NCI-H2029 (cell line): ENCODE measurements at regions not wholly inside any gene's neighbourhood (a gene's known extent, or its start where the extent isn't known, plus 50 kb on each side); places are given as distances from the start of the nearest gene placed in this dataset.
"Not testable (repeated sequence)": the region's sequence is repeated elsewhere in the genome, so short reads cannot be mapped to it uniquely, and the experiment has no call there.

Experiments used
- DNase-seq: peaks from one replicate; lab custom pipeline; 2025; lab: John Stamatoyannopoulos, UW

DNA sequence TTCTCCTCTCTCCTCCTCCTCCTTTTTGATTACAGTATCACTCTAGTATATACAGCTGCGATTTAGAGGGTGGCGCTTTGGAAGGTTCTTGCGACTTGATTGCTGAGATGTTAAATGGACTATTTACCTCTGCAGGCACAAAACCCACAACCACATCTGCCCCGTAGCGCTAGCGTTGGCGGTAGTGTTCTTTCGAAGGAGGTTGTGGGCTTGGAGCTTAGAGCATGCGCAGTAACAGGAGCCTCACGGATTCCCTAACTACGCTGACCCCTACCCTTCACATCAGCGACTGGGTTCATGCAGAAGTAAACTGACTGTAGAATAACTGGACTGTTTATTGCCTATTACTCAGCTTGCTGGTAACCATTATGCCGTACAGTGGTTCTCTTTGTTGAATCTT, 58.0 kb downstream of the CGGBP1 start:
- DNase-seq = no peak

DNA sequence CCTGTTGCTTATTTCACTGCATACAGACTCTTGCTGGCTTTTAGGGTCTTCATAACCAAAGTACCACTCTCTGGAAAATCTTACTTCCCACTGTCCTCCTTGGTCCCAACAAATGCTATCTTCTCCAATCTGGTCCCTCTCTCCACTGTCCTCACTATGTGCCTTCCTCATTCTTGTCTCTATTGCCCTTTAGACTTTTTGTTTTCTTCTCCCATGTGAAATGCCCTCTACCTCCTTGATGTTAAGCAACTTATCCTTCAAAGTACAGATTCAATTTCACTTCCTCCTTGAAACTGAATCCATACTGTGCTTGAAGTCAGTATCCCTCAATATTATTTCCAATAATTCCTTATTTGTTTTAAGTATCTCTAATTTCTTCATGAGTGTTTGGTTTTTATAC, 60.8 kb downstream of the CGGBP1 start:
- no peak for DNase-seq

DNA sequence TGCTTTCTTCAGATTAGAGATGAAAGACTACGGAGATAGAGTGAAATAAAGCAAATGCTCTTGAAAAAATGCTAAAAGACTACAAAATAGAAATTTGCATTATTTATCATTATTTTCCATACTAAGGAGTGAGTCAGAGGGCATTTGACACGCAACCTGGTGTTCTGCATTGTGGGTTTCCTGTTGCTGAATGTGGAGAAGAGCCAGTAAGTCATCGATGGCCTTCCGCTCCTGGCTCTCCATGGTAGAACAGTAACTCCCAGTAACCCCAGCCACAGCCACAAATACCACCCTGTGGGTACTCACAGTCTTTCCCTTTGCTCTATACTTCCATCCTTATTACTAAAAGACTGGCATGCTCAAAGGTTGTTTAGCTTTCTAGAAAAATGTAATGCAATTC, 61.5 kb downstream of the CGGBP1 start:
- no peak for DNase-seq

DNA sequence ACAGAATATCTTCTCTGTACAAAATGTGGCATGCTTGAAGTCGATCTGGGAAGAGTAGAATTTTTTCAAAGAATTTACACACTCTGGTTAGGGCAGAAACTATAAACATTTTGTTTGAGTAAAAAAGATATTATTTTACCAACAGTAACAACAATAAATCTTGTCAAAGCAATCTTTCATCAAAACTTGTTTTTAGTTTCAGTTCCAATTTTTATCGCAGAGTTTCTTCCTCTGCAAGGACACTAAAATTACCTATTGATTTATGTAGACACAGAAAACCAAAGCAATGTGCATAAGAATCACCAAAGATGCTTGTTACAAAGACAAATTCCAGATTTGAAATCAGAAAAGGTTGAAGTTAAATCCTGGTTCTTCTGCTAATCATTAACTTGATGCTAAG, 61.9 kb downstream of the CGGBP1 start:
- no peak for DNase-seq

DNA sequence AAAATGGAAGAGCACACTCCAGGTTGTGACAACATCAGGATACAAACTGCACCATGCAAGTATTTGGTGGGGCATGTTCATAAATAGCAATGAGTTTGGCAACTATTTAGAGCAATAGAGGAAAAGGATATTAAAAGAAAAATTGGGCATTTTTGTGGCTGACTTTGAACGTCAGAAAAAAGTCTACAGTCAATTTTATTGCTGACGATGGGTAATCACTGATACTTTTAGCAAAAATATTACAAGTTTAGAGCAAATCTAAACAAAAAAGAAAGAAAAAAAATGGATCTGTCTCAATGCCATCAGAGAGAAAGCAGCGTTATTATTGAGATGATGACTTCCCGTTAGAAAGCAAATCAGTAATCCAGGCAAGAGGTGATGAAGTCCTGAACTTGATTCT, 65.2 kb downstream of the CGGBP1 start:
- no peak for DNase-seq

DNA sequence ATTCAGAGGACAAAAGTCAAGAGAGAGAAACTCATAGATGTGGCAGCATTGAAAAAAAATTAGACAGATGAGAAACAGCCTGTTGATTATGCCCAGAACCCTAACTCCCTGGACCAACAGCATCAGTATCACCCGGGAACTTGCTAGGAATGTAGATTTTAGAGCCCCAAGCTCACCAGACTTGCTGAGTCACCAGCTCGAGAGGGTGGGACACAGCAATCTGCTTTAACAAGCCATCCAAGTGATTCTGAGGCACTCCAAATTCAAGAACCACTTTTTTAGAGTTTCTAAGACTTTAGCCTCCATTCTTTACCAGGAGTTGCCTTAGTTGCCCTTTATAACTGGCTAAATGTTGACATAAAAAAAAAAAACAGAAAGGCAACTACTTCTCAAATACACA, 70.9 kb downstream of the CGGBP1 start:
- no peak for DNase-seq

DNA sequence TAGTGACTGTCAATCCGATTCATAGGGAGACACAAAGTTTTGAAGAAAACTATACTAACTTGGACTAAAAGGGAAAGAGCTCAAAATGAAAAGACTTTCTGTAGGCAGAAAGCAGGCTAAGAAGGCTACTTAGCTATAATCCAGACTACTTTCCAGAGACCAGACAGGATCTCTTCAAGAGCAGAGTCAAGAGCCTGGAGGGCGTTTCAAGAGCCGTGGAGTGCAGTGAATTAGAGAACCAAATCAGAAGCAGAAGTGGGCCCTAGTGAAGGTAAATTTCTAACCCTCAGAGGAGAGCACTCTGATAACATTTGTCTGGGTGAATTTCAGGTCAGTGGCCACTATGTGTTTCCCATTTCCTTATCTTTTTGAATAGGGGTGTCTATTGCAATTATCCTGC, 76.4 kb downstream of the CGGBP1 start:
- DNase-seq = no peak

DNA sequence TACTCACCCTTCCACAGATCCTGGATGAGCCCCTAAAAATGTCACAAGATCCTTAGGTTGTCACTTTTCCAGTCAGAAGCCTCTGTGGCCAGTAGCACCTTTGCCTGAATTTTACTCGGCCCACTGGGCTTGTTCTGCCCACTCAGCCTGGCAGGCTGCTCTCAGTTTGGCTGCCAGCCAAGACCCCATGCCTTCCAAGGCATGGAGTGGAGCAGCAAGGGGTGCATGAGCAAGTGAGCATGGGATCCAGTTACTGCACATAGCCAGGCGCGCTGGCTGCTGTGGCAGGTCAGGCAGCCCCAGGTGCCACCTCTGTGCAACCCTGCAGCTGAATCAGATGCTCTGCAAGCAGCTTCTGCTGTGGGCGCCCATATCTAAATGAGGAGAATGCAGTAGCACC, 79.3 kb downstream of the CGGBP1 start:
- no peak for DNase-seq

DNA sequence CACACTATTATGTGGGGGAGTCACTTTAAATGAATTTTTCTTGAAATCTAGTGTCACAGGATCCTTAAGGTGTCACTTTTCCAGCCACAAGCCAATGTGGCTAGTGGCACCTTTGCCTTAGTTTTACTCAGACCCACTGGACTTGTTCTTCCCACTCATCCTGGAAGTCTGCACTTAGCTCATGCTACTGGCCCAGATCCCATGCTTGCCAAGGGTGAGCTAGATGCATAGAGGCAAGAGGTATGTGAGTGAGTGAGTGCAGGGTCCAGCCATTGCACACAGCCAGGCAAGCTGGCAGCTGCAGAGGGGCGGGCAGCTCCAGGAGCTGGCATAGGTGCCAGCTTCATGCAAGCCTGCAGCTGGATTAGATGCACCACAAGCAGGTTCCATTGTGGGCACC, 81.0 kb downstream of the CGGBP1 start:
- no peak for DNase-seq

DNA sequence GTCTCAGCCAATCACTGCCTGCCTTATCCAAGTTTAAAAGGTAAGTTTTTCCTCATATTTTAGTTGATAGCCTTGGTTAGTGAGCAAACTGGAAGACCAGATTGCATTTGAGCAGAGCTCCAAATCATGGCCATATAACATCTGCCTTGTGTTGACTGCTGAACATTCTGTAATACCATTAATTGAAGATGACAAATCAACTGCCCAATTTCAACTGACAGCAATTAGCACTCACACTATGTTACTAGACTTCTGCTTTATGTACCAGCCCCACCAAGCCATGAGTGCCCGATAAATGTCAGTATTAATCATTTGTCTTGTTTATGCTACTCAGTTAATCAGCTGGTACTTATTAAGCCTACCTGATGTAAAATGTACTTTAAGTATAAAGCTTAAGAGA, 83.1 kb downstream of the CGGBP1 start:
- no peak for DNase-seq

DNA sequence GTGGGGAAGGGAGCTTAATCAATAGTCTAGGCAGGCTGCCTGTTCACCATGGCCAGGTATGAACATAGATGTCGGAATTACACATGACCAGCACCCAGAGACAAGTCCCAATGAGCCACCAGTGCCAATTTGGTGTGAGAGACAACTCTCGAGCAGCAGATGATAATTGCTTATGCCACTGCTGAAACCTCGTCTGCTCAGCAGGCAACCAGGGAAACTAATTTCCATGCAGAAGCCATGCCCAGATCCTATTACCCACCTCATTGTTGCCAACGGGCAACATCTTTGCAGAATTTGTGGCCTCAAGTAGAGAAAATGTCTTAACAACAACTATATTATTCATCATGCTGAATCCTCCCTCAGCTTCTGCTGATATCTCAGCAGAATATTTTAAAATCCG, 84.9 kb downstream of the CGGBP1 start:
- DNase-seq = no peak

DNA sequence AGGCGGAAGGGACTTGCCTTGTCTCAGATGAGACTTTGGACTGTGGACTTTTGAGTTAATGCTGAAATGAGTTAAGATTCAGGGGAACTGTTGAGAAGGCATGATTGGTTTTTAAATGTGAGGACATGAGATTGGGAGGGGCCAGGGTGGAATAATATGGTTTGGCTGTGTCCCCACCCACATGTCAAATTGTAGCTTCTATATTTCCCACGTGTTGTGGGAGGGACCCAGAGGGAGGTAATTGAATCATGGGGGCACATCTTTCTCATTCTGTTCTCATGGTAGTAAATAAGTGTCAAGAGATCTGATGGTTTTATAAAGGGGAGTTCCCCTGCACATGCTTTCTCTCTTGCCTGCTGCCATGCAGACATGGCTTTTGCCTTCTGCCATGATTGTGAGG, 89.2 kb downstream of the CGGBP1 start:
- no peak for DNase-seq

DNA sequence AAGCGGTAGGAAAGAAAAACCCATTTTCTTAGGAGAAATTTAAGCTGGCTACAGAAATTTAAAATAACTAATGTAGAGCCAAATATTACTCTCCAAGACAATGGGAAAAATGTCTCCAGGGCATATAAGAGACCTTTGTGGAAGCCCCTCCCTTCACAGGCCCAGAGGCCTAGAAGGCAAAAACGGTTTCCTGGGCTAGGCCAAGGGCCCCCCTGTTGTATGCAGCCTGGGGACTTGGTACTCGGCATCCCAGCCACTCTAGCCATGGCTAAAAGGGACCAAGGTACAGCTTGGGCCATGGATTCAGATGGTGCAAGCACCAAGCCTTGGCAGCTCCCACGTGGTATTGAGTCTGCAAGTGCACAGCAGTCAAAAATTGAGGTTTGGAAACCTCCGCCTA, 90.1 kb downstream of the CGGBP1 start:
- DNase-seq = no peak

DNA sequence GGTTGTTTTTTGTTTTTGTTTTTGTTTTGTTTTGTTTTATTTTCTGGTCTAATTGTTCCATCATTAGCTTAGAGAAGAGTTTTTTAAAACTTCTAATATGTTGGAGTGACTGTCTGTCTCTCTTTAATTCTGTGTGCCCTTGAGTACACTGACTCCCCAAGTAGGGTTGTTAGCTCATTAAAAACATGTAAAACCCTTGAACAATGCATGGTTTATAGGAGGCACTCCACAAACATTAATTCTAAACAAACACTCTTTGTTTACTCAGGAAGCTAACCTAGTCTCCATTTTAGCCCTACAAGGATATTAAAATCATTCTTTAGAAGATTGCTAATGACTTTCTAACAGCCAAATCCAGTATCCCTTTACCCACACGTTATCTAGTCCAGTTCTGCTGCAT, 100.5 kb downstream of the CGGBP1 start:
- DNase-seq = no peak

DNA sequence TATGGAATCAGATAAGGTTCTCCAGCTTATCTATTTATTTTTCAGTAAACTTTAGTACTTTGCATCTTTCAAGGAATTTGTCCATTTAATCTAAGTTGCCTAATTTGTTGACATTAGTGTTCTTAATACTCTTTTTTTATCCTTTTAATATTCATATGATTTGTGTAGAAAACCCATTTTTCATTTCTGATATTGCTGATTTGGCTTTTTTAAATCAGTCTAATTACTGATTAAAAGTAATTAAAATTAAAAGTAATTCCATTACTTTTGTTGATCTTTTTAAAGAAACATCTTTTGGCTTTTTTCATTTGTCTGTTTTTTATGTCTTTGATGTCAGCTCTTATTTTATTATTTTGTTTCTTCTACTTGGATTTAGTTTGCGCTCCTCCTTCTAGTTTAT, 101.2 kb downstream of the CGGBP1 start:
- no peak for DNase-seq

DNA sequence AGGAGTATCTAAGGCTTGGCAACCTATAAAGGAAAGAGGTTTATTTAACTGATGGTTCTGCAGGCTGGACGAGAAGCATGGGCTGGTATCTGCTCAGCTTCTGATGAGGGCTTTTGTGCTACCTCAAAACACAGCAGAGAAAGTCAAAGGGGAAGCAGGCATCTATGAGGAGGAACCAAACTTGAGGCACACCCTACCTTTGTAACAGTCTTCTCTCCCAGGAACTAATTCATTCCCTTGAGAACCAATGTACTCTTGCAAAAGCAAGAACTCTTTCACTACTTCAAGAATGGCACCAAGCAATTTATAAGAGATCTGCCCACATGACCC, 109.0 kb downstream of the CGGBP1 start:
- DNase-seq = no peak

DNA sequence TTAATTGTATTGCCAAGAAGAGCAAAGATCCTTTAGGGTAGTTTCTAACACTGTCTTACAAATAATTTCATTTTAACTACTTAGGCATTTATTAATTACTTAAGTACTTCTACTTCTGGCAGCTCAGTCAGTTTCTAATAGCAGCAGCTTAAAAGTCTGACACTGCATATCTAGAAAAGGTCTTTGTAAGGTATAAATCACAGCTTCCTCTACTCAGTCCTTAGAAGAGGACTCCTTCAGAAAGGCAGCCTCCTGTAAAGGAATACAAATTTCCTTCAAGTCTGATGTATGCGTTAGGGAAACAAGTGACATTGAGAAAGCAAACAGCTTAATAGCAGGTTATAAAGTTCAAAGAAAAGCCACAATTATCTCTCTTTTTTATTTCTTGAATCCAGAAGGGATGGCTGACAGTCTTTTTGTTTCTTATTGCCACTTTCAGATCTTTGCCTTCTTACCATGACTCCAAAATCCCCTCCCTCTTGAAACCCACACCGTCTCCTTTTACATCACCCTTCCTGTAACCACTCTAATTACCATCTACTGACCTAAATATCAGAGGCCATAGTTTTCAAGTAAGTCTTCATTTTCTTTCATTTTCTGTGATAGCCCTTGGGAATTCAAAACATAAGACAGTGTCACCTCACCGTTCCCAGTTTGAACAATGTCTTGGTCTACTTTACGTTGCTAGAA, 109.5 kb downstream of the CGGBP1 start:
- no peak for DNase-seq

DNA sequence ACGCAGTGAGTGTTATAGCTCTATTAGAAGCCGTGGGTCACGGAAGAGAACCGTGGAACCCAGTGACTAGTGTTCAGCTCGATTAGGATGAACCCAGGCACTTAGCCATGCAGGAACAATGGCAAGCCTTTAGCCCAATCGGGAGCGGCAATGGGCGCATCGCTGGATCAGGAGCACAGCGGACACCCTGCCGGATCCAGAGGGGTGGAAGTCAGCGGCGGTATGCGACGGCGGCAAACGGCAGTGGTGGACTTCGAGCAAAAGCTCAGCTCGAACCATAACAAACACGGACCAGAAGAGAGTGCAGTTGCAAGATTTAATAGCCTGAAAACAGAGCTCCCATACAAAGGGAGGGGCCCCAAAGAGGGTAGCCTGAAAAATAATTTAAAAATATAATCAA, 112.8 kb downstream of the CGGBP1 start:
- DNase-seq = not testable (repeated sequence)

DNA sequence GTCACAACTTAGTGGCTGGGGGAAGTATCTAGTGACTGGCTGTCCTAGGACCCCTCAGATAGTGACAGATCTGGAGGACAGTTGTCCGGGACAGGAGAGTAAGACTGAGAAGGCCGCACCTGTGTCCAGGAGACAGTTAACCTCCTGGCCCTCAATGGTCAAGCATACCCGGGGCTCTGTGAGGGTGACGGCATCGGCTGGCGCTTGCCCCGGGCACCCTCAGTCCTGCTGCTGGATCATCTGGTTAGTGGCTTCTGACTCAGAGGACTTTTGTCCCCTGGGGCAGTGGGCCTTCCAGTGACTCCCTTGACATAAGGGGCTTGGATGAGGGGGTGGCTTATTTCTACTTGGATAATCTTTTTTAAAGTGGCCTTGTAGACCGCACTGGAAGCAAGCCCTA, 116.5 kb downstream of the CGGBP1 start:
- not testable (repeated sequence) for DNase-seq

DNA sequence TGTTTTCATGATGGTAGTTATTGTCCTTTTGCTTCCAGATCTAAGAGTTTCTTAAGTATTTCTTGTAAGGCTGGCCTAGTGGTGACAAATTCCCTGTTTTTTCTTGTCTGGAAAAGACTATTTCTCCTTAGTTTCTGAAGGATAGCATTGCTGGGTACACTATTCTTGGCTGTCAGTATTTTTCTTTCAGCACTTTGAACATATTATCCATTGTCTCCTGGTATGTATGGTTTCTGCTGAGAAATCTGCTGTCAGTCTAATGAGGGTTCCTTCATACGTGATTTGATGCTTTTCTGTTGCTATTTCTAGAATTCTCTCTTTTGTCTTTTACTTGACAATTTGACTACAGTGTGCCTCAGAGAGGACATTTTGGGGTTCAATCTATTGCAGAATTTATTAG, 134.3 kb downstream of the CGGBP1 start:
- no peak for DNase-seq

DNA sequence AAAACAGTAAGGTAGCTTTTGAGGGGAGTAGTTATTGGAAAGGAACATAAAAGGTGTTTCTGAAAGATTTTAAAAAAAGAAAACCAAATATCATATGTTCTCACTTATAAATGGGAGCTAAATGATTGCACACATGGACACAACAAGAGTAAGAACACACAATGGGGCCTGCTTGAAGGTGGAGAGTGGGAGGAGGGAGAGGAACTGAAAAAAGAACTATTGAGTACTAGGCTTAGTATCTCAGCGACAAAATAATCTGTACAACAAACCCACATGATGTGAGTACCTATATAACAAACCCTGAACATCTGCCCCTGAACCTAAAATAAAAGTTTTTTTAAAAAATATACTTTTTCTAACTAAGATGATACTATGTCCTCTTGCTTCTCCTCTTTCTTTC, 138.3 kb downstream of the CGGBP1 start:
- DNase-seq = no peak

DNA sequence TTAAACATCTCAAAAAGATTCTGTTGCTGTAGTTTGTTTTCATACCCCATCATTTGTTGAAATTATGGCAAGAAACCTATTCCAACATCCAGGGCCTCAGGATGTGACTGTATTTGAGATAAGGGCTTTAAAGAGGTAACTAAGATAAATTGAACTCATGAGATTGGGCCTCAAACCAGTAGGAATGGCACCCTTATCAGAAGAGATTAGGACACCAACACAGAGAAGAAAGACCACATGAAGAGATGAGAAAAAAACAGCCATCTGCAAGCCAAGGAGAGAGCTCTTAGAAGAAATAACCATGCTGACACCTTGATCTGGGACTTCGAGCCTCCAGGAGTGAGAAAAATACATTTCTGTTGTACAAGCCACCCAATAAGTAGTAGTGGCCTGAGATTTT, 157.7 kb downstream of the CGGBP1 start:
- no peak for DNase-seq

DNA sequence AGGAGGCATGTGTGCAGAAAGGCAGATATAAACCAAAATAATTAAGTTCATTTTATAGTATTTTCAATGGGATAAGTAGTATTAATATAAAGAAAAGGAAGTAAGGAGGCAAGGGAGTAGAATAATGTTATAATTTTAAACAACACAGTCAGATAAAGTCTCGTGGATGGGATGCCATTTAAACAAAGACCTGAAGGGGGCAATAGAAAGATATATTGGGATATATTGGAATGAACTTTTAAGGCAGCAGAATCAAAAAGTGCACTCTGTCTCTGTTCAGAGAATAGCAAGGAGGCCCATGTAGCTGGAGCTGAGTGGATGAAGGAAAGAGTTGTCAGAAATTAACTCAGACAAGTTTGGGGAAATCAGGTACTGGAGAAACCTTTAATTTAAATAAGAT, 158.7 kb downstream of the CGGBP1 start:
- no peak for DNase-seq

DNA sequence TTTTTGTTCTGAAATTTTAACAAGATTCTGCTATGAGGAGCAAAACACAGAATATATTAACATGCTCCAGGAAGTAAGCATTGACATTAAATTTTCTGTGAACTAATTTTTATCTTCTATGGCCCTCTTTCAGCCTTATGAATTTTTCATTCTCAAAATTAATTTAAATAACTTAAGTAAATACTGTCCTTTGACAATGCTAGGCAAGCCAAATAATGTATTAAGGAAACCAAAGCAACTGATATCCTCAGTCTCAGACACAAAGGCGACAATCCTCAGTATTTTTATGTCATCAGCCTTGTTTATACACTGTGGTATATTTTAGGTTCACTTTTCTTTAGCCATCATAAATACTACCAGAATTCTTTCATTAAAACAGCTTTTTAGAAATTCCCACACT, 159.8 kb downstream of the CGGBP1 start:
- DNase-seq = no peak

DNA sequence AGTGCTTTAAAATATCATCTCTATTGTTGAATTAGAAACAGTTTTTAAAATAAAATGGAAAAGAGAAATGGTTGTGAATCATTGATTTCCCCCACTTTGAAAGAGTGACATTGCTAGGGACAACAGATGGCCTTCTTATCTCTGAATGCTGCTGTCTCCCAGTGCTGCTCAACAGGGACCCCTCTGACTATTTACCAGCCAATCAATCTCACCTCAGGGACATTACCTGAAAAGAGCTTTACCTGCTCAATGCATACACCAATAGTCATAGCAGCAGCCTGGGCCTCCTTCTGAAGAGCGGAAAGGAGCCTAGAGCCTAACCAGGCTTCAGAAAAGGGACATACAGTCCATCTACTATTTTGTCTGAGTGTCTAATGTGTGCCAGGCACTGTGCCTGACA, 162.8 kb downstream of the CGGBP1 start:
- no peak for DNase-seq
